ENCODE measurements at regions not wholly inside any gene's neighbourhood (a gene's known extent, or its start where the extent isn't known, plus 50 kb on each side); places are given as distances from the start of the nearest gene placed in this dataset.
A peak's percentile ranks its signal among the peaks of the same experiment; 100 is the strongest.

- H3K4me1 Mint-ChIP-seq, result no peaks in the 10 kb centered on the region
- no peak overlapping the region for H3K4me3 Mint-ChIP-seq
- Histone ChIP-seq H3F3A (ENCODE audit: low read depth) (no peaks in the 10 kb centered on the region), H3K4me1 (no peaks in the 10 kb centered on the region), H3K27ac (no peak overlapping the region), H3K9ac (no peak overlapping the region), H3K79me2 (ENCODE audit: low read depth) (no peaks in the 10 kb centered on the region), H3K4me2 (no peak overlapping the region), H4K20me1 (ENCODE audit: low read depth) (no peaks in the 10 kb centered on the region), H3K4me3 (no peak overlapping the region), H2AFZ (replicated peaks) (no peak overlapping the region), H3K27me3 (peaks cover 10% of the 10 kb centered on the region), H3K9me3 (ENCODE audit: low read depth) (no peaks in the 10 kb centered on the region), H3K36me3 (no peaks in the 10 kb centered on the region)
- H3K9me3 Mint-ChIP-seq, result no peaks in the 10 kb centered on the region
- H3K27me3 Mint-ChIP-seq (ENCODE audit: insufficient read depth, low read depth), result peaks cover 2% of the 10 kb centered on the region
- H3K36me3 Mint-ChIP-seq, result no peaks in the 10 kb centered on the region
- TF ChIP-seq EZH2 (IDR thresholded peaks at IDR 0.05) (no peak), EZH2phosphoT487 (IDR thresholded peaks at IDR 0.05) (no peak)
- TF ChIP-seq, protein P1, sequence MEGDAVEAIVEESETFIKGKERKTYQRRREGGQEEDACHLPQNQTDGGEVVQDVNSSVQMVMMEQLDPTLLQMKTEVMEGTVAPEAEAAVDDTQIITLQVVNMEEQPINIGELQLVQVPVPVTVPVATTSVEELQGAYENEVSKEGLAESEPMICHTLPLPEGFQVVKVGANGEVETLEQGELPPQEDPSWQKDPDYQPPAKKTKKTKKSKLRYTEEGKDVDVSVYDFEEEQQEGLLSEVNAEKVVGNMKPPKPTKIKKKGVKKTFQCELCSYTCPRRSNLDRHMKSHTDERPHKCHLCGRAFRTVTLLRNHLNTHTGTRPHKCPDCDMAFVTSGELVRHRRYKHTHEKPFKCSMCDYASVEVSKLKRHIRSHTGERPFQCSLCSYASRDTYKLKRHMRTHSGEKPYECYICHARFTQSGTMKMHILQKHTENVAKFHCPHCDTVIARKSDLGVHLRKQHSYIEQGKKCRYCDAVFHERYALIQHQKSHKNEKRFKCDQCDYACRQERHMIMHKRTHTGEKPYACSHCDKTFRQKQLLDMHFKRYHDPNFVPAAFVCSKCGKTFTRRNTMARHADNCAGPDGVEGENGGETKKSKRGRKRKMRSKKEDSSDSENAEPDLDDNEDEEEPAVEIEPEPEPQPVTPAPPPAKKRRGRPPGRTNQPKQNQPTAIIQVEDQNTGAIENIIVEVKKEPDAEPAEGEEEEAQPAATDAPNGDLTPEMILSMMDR (IDR thresholded peaks at IDR 0.05), result peak; percentile 85
- no peak overlapping the region for H3K27ac Mint-ChIP-seq
- peak; percentile 65 for DNase-seq (ENCODE audit: low spot score)
Measured at GRCh38 chr18:11553098-11553940, 56.1 kb upstream of the SLC35G4 start.

GRCh38 chr18:11548916-11549551 is 60.4 kb upstream of the SLC35G4 start:
- Histone ChIP-seq H3K27ac (no peak overlapping the region), H2AFZ (replicated peaks) (no peak overlapping the region), H3K4me1 (no peaks in the 10 kb centered on the region), H3K9ac (no peak overlapping the region), H3K36me3 (no peaks in the 10 kb centered on the region), H3K4me2 (no peak overlapping the region), H3K27me3 (no peaks in the 10 kb centered on the region), H3K79me2 (ENCODE audit: low read depth) (no peaks in the 10 kb centered on the region), H3F3A (ENCODE audit: low read depth) (no peaks in the 10 kb centered on the region), H3K9me3 (ENCODE audit: low read depth) (no peaks in the 10 kb centered on the region), H4K20me1 (ENCODE audit: low read depth) (no peaks in the 10 kb centered on the region), H3K4me3 (no peak overlapping the region)
- TF ChIP-seq, protein P1 (IDR thresholded peaks at IDR 0.05), result no peak
- no peak for TF ChIP-seq EZH2phosphoT487 (IDR thresholded peaks at IDR 0.05)
- TF ChIP-seq EZH2 (IDR thresholded peaks at IDR 0.05), result no peak
- no peak for DNase-seq (ENCODE audit: low spot score)
- Mint-ChIP-seq H3K4me3 (no peak overlapping the region), H3K27ac (no peak overlapping the region), H3K4me1 (no peaks in the 10 kb centered on the region), H3K9me3 (peaks cover 14% of the 10 kb centered on the region), H3K27me3 (ENCODE audit: insufficient read depth, low read depth) (peaks cover 8% of the 10 kb centered on the region), H3K36me3 (no peaks in the 10 kb centered on the region)

GRCh38 chr18:11548396-11548795 is 61.0 kb upstream of the SLC35G4 start:
- peaks cover 18% of the 10 kb centered on the region for H3K9me3 Mint-ChIP-seq
- H3K36me3 Mint-ChIP-seq, result no peaks in the 10 kb centered on the region
- TF ChIP-seq, protein P1 (IDR thresholded peaks at IDR 0.05), result no peak
- TF ChIP-seq EZH2 (IDR thresholded peaks at IDR 0.05) (no peak), EZH2phosphoT487 (IDR thresholded peaks at IDR 0.05) (no peak)

More at GRCh38 chr18:11548396-11548795, 61.0 kb upstream of the SLC35G4 start:
- Mint-ChIP-seq H3K27me3 (ENCODE audit: insufficient read depth, low read depth) (peaks cover 8% of the 10 kb centered on the region), H3K27ac (no peak overlapping the region), H3K4me3 (no peak overlapping the region), H3K4me1 (no peaks in the 10 kb centered on the region)
- Histone ChIP-seq H3K9me3 (ENCODE audit: low read depth) (no peaks in the 10 kb centered on the region), H3K79me2 (ENCODE audit: low read depth) (no peaks in the 10 kb centered on the region), H3K9ac (no peak overlapping the region), H3K27me3 (no peaks in the 10 kb centered on the region), H3F3A (ENCODE audit: low read depth) (no peaks in the 10 kb centered on the region), H3K27ac (no peak overlapping the region), H3K4me2 (no peak overlapping the region), H3K36me3 (no peaks in the 10 kb centered on the region), H4K20me1 (ENCODE audit: low read depth) (no peaks in the 10 kb centered on the region), H3K4me3 (no peak overlapping the region), H3K4me1 (no peaks in the 10 kb centered on the region), H2AFZ (replicated peaks) (no peak overlapping the region)
- DNase-seq (ENCODE audit: low spot score), result no peak
